AG09319 (cell line): ENCODE measurements at regions not wholly inside any gene's neighbourhood (a gene's known extent, or its start where the extent isn't known, plus 50 kb on each side); places are given as distances from the start of the nearest gene placed in this dataset.

ENCODE experiments used
- DNase-seq: peaks from one replicate; pipeline ENCODE4 v3.0.0-alpha.2; 2010; ENCODE audit warnings: low read depth; ENCODE audit errors: extremely low read depth
- CTCF ChIP-seq: IDR thresholded peaks from 2 replicates; pipeline ENCODE4 v1.5.1; 2011; ENCODE audit warnings: low read depth, mild to moderate bottlenecking, inconsistent platforms, low read length, moderate library complexity

GRCh38 chr11:29844031-29844430 is 172.8 kb downstream of the KCNA4 start:
- no peak for TF ChIP-seq CTCF

GRCh38 chr11:29842061-29842460 is 174.8 kb downstream of the KCNA4 start:
- no peak for TF ChIP-seq CTCF
- DNase-seq = no peak

More at GRCh38 chr11:29844031-29844430, 172.8 kb downstream of the KCNA4 start:
- no peak for DNase-seq

- TF ChIP-seq CTCF = no peak
- no peak for DNase-seq
Observed at GRCh38 chr11:29826878-29827277, 190.0 kb downstream of the KCNA4 start.

- no peak for TF ChIP-seq CTCF
- no peak for DNase-seq
Observed at GRCh38 chr11:29816359-29816758, 200.5 kb downstream of the KCNA4 start.

GRCh38 chr11:29809121-29809520 is 207.7 kb downstream of the KCNA4 start:
- no peak for DNase-seq
- TF ChIP-seq CTCF = no peak

- no peak for DNase-seq
- no peak for TF ChIP-seq CTCF
Observed at GRCh38 chr11:29802522-29802921, 214.3 kb downstream of the KCNA4 start.

- TF ChIP-seq CTCF = no peak
Observed at GRCh38 chr11:29801561-29801960, 215.3 kb downstream of the KCNA4 start.

More at GRCh38 chr11:29801561-29801960, 215.3 kb downstream of the KCNA4 start:
- no peak for DNase-seq
